Keratinocyte (primary cell): ENCODE measurements at regions not wholly inside any gene's neighbourhood (a gene's known extent, or its start where the extent isn't known, plus 50 kb on each side); places are given as distances from the start of the nearest gene placed in this dataset.

Experiments used
- DNase-seq: peaks from one replicate; pipeline ENCODE4 v3.0.0-alpha.2; 2011; ENCODE audit warnings: low read depth, missing footprints, low spot score
- FAIRE-seq: peaks from 2 replicates; lab custom pipeline; 2011; peaks lifted over from hg19 to GRCh38; lab: Jason Lieb, UNC
- H2AFZ ChIP-seq: 2 replicates; pipeline ENCODE4 v1.6.0; 2012; ENCODE audit warnings: low read length, control low read depth, inconsistent platforms; ENCODE audit not compliant: control insufficient read depth
- H3K27ac ChIP-seq: 2 replicates; pipeline ENCODE4 v1.5.1; 2011; ENCODE audit warnings: low read length; ENCODE audit not compliant: control insufficient read depth, insufficient read depth
- H3K27me3 ChIP-seq: 3 replicates; pipeline ENCODE4 v1.6.0; 2011; ENCODE audit warnings: low read length; ENCODE audit not compliant: control insufficient read depth, insufficient read depth; ENCODE audit errors: extremely low read depth
- H3K36me3 ChIP-seq, 2 experiments: 2 replicates in 1 of 2; 3 replicates in 1 of 2; pipeline ENCODE4 v1.5.1; 2011; ENCODE audit warnings: low read length in 2 of 2, mild to moderate bottlenecking in 1 of 2; ENCODE audit not compliant: control insufficient read depth in 2 of 2, insufficient read depth in 2 of 2; ENCODE audit errors: extremely low read depth in 1 of 2
- H3K4me1 ChIP-seq: 3 replicates; pipeline ENCODE4 v1.5.1; 2011; ENCODE audit warnings: low read length; ENCODE audit not compliant: control insufficient read depth, insufficient read depth; ENCODE audit errors: extremely low read depth
- H3K4me2 ChIP-seq: 3 replicates; pipeline ENCODE4 v1.6.0; 2011; ENCODE audit warnings: low read depth, low read length; ENCODE audit not compliant: control insufficient read depth, insufficient read depth; ENCODE audit errors: extremely low read depth
- H3K4me3 ChIP-seq, 3 experiments: fragments of 200-600 bp in 1 of 3; sonication (generic) in 1 of 3; 2 replicates in 2 of 3; 3 replicates in 1 of 3; pipeline ENCODE4 v1.5.1; 2011 to 2016; ENCODE audit warnings: low read length in 3 of 3, mild to moderate bottlenecking in 3 of 3, control low read depth in 2 of 3, inconsistent platforms in 1 of 3, low read depth in 1 of 3, mixed read lengths in 1 of 3, mixed run types in 1 of 3, moderate library complexity in 1 of 3; ENCODE audit not compliant: control insufficient read depth in 2 of 3, insufficient read depth in 2 of 3; ENCODE audit errors: extremely low read depth in 1 of 3
- H3K79me2 ChIP-seq: 2 replicates; pipeline ENCODE4 v1.6.0; 2012; ENCODE audit warnings: low read length; ENCODE audit not compliant: control insufficient read depth, insufficient read depth
- H3K9ac ChIP-seq: 3 replicates; pipeline ENCODE4 v1.6.0; 2011; ENCODE audit warnings: low read length; ENCODE audit not compliant: control insufficient read depth, insufficient read depth; ENCODE audit errors: extremely low read depth
- H3K9me1 ChIP-seq: 3 replicates; pipeline ENCODE4 v1.6.0; 2011; ENCODE audit warnings: low read length; ENCODE audit not compliant: control insufficient read depth, insufficient read depth; ENCODE audit errors: extremely low read depth
- H3K9me3 ChIP-seq: 2 replicates; pipeline ENCODE4 v1.5.1; 2012; ENCODE audit warnings: low read depth, low read length; ENCODE audit not compliant: control insufficient read depth
- H4K20me1 ChIP-seq: 3 replicates; pipeline ENCODE4 v1.6.0; 2011; ENCODE audit warnings: low read length; ENCODE audit not compliant: control insufficient read depth, insufficient read depth; ENCODE audit errors: extremely low read depth
- EZH2 ChIP-seq: IDR thresholded peaks from one replicate; pipeline ENCODE4 v1.6.1; 2012; ENCODE audit warnings: inconsistent platforms, mild to moderate bottlenecking, low read length, moderate library complexity
- dilution Hi-C: fragments of 300-500 bp; cut with MboI; formaldehyde crosslinking; loops from one replicate; pipeline ENCODE4 v1.7.0; 2020; ENCODE audit warnings: low sequenced_read_pairs; ENCODE audit not compliant: extremely low pct_ligation_motif_present
- TF ChIP-seq, protein P1 (sequence below), 3 experiments: IDR thresholded peaks in 1 of 3; conservative IDR thresholded peaks in 1 of 3; optimal IDR thresholded peaks in 1 of 3; 2 replicates in 2 of 3; 3 replicates in 1 of 3; pipeline versions ENCODE3 to v1.5.1; 2011; ENCODE audit warnings: low read length in 3 of 3, mild to moderate bottlenecking in 3 of 3, moderate library complexity in 2 of 3, control low read depth in 1 of 3, inconsistent platforms in 1 of 3; ENCODE audit not compliant: insufficient read depth in 2 of 3; ENCODE audit errors: extremely low read depth in 1 of 3

DNA sequence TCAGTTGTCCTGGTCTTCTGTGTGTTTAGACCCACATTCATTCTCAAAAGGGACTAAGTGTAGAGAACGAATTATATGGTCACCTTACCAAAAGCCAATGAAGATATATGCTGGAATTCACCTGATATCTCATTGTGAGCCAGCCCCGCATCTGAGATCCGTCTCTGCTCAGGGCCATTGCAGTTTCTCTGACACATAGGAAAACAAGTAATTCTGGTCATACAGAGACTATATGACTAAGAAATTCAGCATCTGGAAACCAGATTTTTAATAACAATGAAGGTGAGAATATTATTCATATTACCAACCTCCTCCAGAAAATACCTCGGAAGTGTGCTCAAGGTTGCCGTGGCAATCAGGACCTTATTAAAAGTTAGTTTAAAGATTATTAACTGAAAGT, 278.6 kb upstream of the EDNRB start:
- Histone ChIP-seq H2AFZ (no peak overlapping the region), H3K27me3 (no peaks in the 10 kb centered on the region), H3K4me1 (no peaks in the 10 kb centered on the region), H3K79me2 (no peaks in the 10 kb centered on the region), H3K9me1 (no peaks in the 10 kb centered on the region), H3K9me3 (no peaks in the 10 kb centered on the region), H3K4me3 (no peak overlapping the region), H3K9ac (no peak overlapping the region), H3K36me3 (no peaks in the 10 kb centered on the region), H3K4me2 (no peak overlapping the region), H3K27ac (no peak overlapping the region), H4K20me1 (no peaks in the 10 kb centered on the region)
- no peak for TF ChIP-seq EZH2
- FAIRE-seq (no peak), DNase-seq (no peak)
- dilution Hi-C loops: no loop called here

DNA sequence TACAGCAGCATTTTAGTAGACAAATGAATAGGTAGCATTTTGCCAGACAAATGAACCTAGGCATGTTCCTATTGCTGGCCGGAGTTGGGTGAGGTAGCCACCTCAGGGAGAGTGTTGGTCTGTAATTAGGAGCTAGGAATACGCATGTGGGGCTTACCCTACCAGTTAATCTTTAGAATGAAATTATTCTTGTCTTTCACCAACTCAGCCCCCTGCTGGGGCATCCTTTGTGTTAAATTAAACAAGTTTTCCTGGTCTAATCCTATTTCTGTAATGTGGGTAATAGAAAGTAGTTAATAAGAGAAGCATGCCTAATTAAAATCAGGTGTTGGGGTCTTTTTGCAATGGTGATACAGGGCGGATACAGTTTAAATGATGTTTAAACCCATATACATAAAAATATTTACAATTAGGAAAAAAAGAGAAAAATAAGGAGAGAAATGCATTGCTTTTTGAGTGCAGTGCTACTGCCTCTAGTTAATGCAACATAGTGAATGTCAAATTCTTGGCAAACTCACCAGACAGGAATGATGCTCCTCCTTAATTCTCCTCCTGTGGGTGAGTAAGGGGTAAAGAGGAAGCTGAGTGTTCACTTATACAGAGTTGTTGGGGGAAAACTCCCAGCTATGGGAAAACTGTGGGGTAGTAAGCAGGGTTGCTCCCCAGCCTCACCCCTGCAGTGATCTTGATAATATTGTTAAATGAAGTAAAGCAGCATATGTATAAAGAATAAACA, 276.4 kb upstream of the EDNRB start:
- H3K36me3 ChIP-seq: no peaks in the 10 kb centered on the region
- H3K9me1 ChIP-seq: no peaks in the 10 kb centered on the region
- no peak overlapping the region for H3K4me2 ChIP-seq
- H3K9ac ChIP-seq: no peak overlapping the region
- H3K27ac ChIP-seq: no peak overlapping the region
- TF ChIP-seq, protein P1, sequence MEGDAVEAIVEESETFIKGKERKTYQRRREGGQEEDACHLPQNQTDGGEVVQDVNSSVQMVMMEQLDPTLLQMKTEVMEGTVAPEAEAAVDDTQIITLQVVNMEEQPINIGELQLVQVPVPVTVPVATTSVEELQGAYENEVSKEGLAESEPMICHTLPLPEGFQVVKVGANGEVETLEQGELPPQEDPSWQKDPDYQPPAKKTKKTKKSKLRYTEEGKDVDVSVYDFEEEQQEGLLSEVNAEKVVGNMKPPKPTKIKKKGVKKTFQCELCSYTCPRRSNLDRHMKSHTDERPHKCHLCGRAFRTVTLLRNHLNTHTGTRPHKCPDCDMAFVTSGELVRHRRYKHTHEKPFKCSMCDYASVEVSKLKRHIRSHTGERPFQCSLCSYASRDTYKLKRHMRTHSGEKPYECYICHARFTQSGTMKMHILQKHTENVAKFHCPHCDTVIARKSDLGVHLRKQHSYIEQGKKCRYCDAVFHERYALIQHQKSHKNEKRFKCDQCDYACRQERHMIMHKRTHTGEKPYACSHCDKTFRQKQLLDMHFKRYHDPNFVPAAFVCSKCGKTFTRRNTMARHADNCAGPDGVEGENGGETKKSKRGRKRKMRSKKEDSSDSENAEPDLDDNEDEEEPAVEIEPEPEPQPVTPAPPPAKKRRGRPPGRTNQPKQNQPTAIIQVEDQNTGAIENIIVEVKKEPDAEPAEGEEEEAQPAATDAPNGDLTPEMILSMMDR (optimal IDR thresholded peaks at IDR 0.05 in 1 of 3, IDR thresholded peaks at IDR 0.05 in 1 of 3, conservative IDR thresholded peaks at IDR 0.05 in 1 of 3; ENCODE audit: extremely low read depth in 1 of 3, insufficient read depth in 2 of 3, low read length in 3 of 3): no peak
- no peak for TF ChIP-seq EZH2
- FAIRE-seq: no peak
- H3K9me3 ChIP-seq: no peaks in the 10 kb centered on the region
- no peaks in the 10 kb centered on the region for H3K4me1 ChIP-seq
- H3K79me2 ChIP-seq: no peaks in the 10 kb centered on the region
- H4K20me1 ChIP-seq: no peaks in the 10 kb centered on the region
- no peak overlapping the region for H2AFZ ChIP-seq
- dilution Hi-C loops: no loop called here
- no peaks in the 10 kb centered on the region for H3K27me3 ChIP-seq
- H3K4me3 ChIP-seq: no peak overlapping the region
- no peak for DNase-seq

DNA sequence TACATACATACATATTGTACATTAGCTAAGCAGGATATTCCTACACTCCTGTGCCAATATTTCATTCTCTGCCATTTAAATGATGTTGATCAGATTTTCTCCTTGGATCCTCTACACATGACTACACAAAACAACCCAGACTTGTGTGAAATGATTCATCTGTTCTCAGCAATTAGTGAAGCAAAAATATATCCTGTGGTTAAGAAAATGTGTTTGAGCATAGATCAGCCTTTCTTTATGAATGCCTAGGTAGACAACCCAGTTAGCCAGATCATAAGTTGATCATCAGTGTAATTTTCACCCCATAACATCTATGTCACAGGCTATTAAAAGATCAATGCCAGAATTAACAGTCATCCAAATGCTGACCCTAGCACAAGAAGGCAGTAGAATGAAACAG, 275.2 kb upstream of the EDNRB start:
- TF ChIP-seq EZH2: no peak
- TF ChIP-seq, protein P1 (optimal IDR thresholded peaks at IDR 0.05 in 1 of 3, IDR thresholded peaks at IDR 0.05 in 1 of 3, conservative IDR thresholded peaks at IDR 0.05 in 1 of 3; ENCODE audit: extremely low read depth in 1 of 3, insufficient read depth in 2 of 3, low read length in 3 of 3): no peak
- Histone ChIP-seq H3K9me1 (no peaks in the 10 kb centered on the region), H3K9me3 (no peaks in the 10 kb centered on the region), H3K27ac (no peak overlapping the region), H3K4me2 (no peak overlapping the region), H3K4me3 (no peak overlapping the region), H4K20me1 (no peaks in the 10 kb centered on the region), H3K36me3 (no peaks in the 10 kb centered on the region), H3K79me2 (no peaks in the 10 kb centered on the region), H3K9ac (no peak overlapping the region), H3K4me1 (no peaks in the 10 kb centered on the region), H2AFZ (no peak overlapping the region), H3K27me3 (no peaks in the 10 kb centered on the region)
- no peak for FAIRE-seq
- no peak for DNase-seq
- dilution Hi-C loops: no loop called here
